Liver (tissue), 8 donors: ENCODE measurements at regions not wholly inside any gene's neighbourhood (a gene's known extent, or its start where the extent isn't known, plus 50 kb on each side); places are given as distances from the start of the nearest gene placed in this dataset.

Source experiments
- DNase-seq: peaks from one replicate; pipeline ENCODE4 v3.0.0-alpha.2; 2017; ENCODE audit warnings: low spot score
- H3K27ac ChIP-seq, 2 donors: one replicate each; pipeline ENCODE4 v1.7.0; 2013; ENCODE audit warnings: inconsistent platforms in 2 of 2, low read length in 2 of 2, control low read depth in 1 of 2, low read depth in 1 of 2, mild to moderate bottlenecking in 1 of 2
- H3K27me3 ChIP-seq, 4 donors: one replicate each; pipeline versions ENCODE4 v1.6.1 to v1.7.0; 2013; ENCODE audit warnings: low read length in 3 of 4, inconsistent platforms in 1 of 4, mild to moderate bottlenecking in 1 of 4, moderate library complexity in 1 of 4; ENCODE audit not compliant: control insufficient read depth in 4 of 4, insufficient read depth in 4 of 4
- H3K36me3 ChIP-seq, 4 donors: one replicate each; pipeline versions ENCODE4 v1.6.1 to v1.7.0; 2013; ENCODE audit warnings: low read length in 3 of 4, mild to moderate bottlenecking in 3 of 4, low read depth in 1 of 4, moderate library complexity in 1 of 4; ENCODE audit not compliant: control insufficient read depth in 4 of 4, insufficient read depth in 3 of 4
- H3K4me1 ChIP-seq, 4 donors: one replicate each; pipeline versions ENCODE4 v1.6.1 to v1.7.0; 2013; ENCODE audit warnings: low read length in 3 of 4, mild to moderate bottlenecking in 3 of 4, moderate library complexity in 1 of 4; ENCODE audit not compliant: control insufficient read depth in 4 of 4, insufficient read depth in 4 of 4
- H3K4me3 ChIP-seq, 3 donors: one replicate each; pipeline versions ENCODE4 v1.6.1 to v1.7.0; 2013; ENCODE audit warnings: low read length in 3 of 3, control low read depth in 1 of 3, low read depth in 1 of 3, mild to moderate bottlenecking in 1 of 3
- H3K9ac ChIP-seq, 2 donors: one replicate each; pipeline ENCODE4 v1.7.0; 2013; ENCODE audit warnings: low read length in 2 of 2, mild to moderate bottlenecking in 2 of 2, moderate library complexity in 2 of 2, control low read depth in 1 of 2, low read depth in 1 of 2
- H3K9me3 ChIP-seq, 4 donors: one replicate each; pipeline versions ENCODE4 v1.6.1 to v1.7.0; 2013; ENCODE audit warnings: low read length in 3 of 4; ENCODE audit not compliant: control insufficient read depth in 4 of 4
- CTCF ChIP-seq: fragments of 150-350 bp; IDR thresholded peaks from 2 replicates; pipeline ENCODE4 v1.5.1; 2017; ENCODE audit warnings: improper control_type of control experiment, low read depth, low read length; ENCODE audit not compliant: missing input control
- EGR1 ChIP-seq, 2 donors: IDR thresholded peaks; 2 replicates each; pipeline ENCODE4 v1.6.1; 2016 to 2018; ENCODE audit warnings: antibody characterized with exemption in 2 of 2, low read depth in 2 of 2
- FOXA1 ChIP-seq: IDR thresholded peaks from 2 replicates; pipeline ENCODE4 v1.6.1; 2016; ENCODE audit warnings: antibody characterized with exemption
- FOXA2 ChIP-seq: IDR thresholded peaks from 2 replicates; pipeline ENCODE4 v1.6.1; 2016; ENCODE audit warnings: antibody characterized with exemption
- HNF4G ChIP-seq: IDR thresholded peaks from 2 replicates; pipeline ENCODE4 v1.6.1; 2016; ENCODE audit warnings: antibody characterized with exemption
- JUND ChIP-seq, 2 donors: IDR thresholded peaks; 2 replicates each; pipeline ENCODE4 v1.6.1; 2016; ENCODE audit warnings: antibody characterized with exemption in 2 of 2
- NR2F2 ChIP-seq: IDR thresholded peaks from 2 replicates; pipeline ENCODE4 v1.6.1; 2016; ENCODE audit warnings: antibody characterized with exemption
- RAD21 ChIP-seq, 2 donors: IDR thresholded peaks; 2 replicates each; pipeline ENCODE4 v1.6.1; 2016; ENCODE audit warnings: antibody characterized with exemption in 2 of 2, mild to moderate bottlenecking in 2 of 2
- REST ChIP-seq: IDR thresholded peaks from 2 replicates; pipeline ENCODE4 v1.6.1; 2016; ENCODE audit warnings: antibody characterized with exemption, mild to moderate bottlenecking
- RXRA ChIP-seq, 2 donors: IDR thresholded peaks; 2 replicates each; pipeline ENCODE4 v1.6.1; 2017 to 2018; ENCODE audit warnings: antibody characterized with exemption in 2 of 2, mild to moderate bottlenecking in 1 of 2
- SP1 ChIP-seq: IDR thresholded peaks from 2 replicates; pipeline ENCODE4 v1.6.1; 2018; ENCODE audit warnings: antibody characterized with exemption, mild to moderate bottlenecking
- TAF1 ChIP-seq: conservative IDR thresholded peaks from 2 replicates; pipeline ENCODE4 v1.6.1; 2016; ENCODE audit warnings: antibody characterized with exemption, mild to moderate bottlenecking
- YY1 ChIP-seq: IDR thresholded peaks from 2 replicates; pipeline ENCODE4 v1.6.1; 2016; ENCODE audit warnings: antibody characterized with exemption, mild to moderate bottlenecking
- WGBS: extraction: QIAGEN DNeasy Blood & Tissue Kit; methylation state at CpG from one replicate; pipeline ENCODE4 v1.1.7; 2013; 5-methylcytosine and 5-hydroxymethylcytosine counted together
- TF ChIP-seq, protein P1 (sequence below): IDR thresholded peaks from 2 replicates; pipeline ENCODE4 v1.6.1; 2016; ENCODE audit warnings: antibody characterized with exemption
- TF ChIP-seq, protein P2 (sequence below): IDR thresholded peaks from 2 replicates; pipeline ENCODE4 v1.6.1; 2016; ENCODE audit warnings: antibody characterized with exemption
- TF ChIP-seq, protein P3 (sequence below): IDR thresholded peaks from 2 replicates; pipeline ENCODE4 v1.6.1; 2016; ENCODE audit warnings: antibody characterized with exemption
- donor health status: healthy.
- donor health status: healthy.
- donor health status: healthy.
- donor health status: healthy.
- donor health status: healthy.

GRCh38 chr11:33515347-33515746 is 185.3 kb downstream of the C11orf91 start:
- TF ChIP-seq SP1 (no peak), TAF1 (no peak), YY1 (no peak), JUND (IDR thresholded peaks at IDR 0.05) (no peak), RAD21 (IDR thresholded peaks at IDR 0.05) (no peak), CTCF (no peak), NR2F2 (no peak), FOXA2 (no peak), REST (no peak), FOXA1 (no peak), EGR1 (IDR thresholded peaks at IDR 0.05; ENCODE audit: low read depth in 2 of 2) (no peak), RXRA (IDR thresholded peaks at IDR 0.05) (no peak), HNF4G (no peak)
- TF ChIP-seq, protein P1, sequence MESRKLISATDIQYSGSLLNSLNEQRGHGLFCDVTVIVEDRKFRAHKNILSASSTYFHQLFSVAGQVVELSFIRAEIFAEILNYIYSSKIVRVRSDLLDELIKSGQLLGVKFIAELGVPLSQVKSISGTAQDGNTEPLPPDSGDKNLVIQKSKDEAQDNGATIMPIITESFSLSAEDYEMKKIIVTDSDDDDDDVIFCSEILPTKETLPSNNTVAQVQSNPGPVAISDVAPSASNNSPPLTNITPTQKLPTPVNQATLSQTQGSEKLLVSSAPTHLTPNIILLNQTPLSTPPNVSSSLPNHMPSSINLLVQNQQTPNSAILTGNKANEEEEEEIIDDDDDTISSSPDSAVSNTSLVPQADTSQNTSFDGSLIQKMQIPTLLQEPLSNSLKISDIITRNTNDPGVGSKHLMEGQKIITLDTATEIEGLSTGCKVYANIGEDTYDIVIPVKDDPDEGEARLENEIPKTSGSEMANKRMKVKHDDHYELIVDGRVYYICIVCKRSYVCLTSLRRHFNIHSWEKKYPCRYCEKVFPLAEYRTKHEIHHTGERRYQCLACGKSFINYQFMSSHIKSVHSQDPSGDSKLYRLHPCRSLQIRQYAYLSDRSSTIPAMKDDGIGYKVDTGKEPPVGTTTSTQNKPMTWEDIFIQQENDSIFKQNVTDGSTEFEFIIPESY, result no peak
- TF ChIP-seq, protein P2, sequence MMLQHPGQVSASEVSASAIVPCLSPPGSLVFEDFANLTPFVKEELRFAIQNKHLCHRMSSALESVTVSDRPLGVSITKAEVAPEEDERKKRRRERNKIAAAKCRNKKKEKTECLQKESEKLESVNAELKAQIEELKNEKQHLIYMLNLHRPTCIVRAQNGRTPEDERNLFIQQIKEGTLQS, result no peak
- TF ChIP-seq, protein P3, sequence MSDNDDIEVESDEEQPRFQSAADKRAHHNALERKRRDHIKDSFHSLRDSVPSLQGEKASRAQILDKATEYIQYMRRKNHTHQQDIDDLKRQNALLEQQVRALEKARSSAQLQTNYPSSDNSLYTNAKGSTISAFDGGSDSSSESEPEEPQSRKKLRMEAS, result no peak
- Histone ChIP-seq H3K27ac (no peak overlapping the region), H3K9me3 (peaks cover 0 to 3% (median 0%) of the 10 kb centered on the region in 4 donors), H3K27me3 (peaks cover 0 to 5% (median 0%) of the 10 kb centered on the region in 4 donors), H3K4me3 (no peak overlapping the region), H3K4me1 (no peaks in the 10 kb centered on the region), H3K36me3 (no peaks in the 10 kb centered on the region), H3K9ac (no peak overlapping the region)
- WGBS, result 57% methylated on average over 5 of the region's 5 CpGs
- no peak for DNase-seq
